Activated B cell treated with CpG ODN at 0.5 μM for 24 hours (primary cell): ENCODE measurements at regions not wholly inside any gene's neighbourhood (a gene's known extent, or its start where the extent isn't known, plus 50 kb on each side); places are given as distances from the start of the nearest gene placed in this dataset.

Source experiments
- ATAC-seq: fragments of 200-7000 bp; cut with Tn5 transposase; one replicate; pipeline ENCODE4 v1.10.0; 2021; ENCODE audit warnings: low read depth, mild to moderate bottlenecking, moderate library complexity
- CTCF ChIA-PET: fragments of 350-600 bp; sonication (Branson Sonifier 250); formaldehyde crosslinking; loops from one replicate; lab custom pipeline; 2021; ENCODE audit warnings: antibody characterized with exemption; lab: Charles Lee
- POLR2A ChIA-PET: fragments of 350-600 bp; sonication (Branson Sonifier 250); formaldehyde crosslinking; loops from one replicate; lab custom pipeline; 2021; ENCODE audit warnings: antibody characterized with exemption; lab: Charles Lee
- DNase-seq: peaks from one replicate; pipeline ENCODE4 v3.0.0; 2022
- H3K27ac Mint-ChIP-seq: one replicate; pipeline ENCODE4 v1.8.0; 2020; ENCODE audit warnings: mixed read lengths
- H3K27me3 Mint-ChIP-seq: one replicate; pipeline ENCODE4 v1.8.0; 2021; ENCODE audit warnings: mixed read lengths
- H3K36me3 Mint-ChIP-seq: one replicate; pipeline ENCODE4 v1.8.0; 2021; ENCODE audit warnings: low read depth, mixed read lengths
- H3K4me1 Mint-ChIP-seq: one replicate; pipeline ENCODE4 v1.8.0; 2021; ENCODE audit warnings: mixed read lengths
- H3K4me3 Mint-ChIP-seq: one replicate; pipeline ENCODE4 v1.8.0; 2020; ENCODE audit warnings: mild to moderate bottlenecking, mixed read lengths
- H3K9me3 Mint-ChIP-seq: one replicate; pipeline ENCODE4 v1.8.0; 2020; ENCODE audit warnings: mixed read lengths
- CTCF ChIP-seq: fragments of 200-600 bp; IDR thresholded peaks from one replicate; pipeline ENCODE4 v1.8.0; 2022; ENCODE audit warnings: antibody characterized with exemption, mild to moderate bottlenecking
- intact Hi-C: fragments of 100-400 bp; cut with micrococcal nuclease; formaldehyde crosslinking; loops from one replicate; pipeline ENCODE4 v1.15.1; 2024

- intact Hi-C loops: no loop called here
- no peaks in the 10 kb centered on the region for H3K4me1 Mint-ChIP-seq
- DNase-seq: no peak
- ChIA-PET POLR2A (no interaction called here), CTCF (no interaction called here)
- H3K4me3 Mint-ChIP-seq: no peak overlapping the region
- no peaks in the 10 kb centered on the region for H3K27me3 Mint-ChIP-seq
- H3K27ac Mint-ChIP-seq: no peak overlapping the region
- no peak for TF ChIP-seq CTCF
- H3K36me3 Mint-ChIP-seq: no peaks in the 10 kb centered on the region
- H3K9me3 Mint-ChIP-seq: peaks cover 10% of the 10 kb centered on the region
- ATAC-seq: no peak
Observed at GRCh38 chr7:85866540-85866939, 679.7 kb upstream of the SEMA3D start.

GRCh38 chr7:85851571-85852193 is 664.8 kb upstream of the SEMA3D start:
- H3K4me1 Mint-ChIP-seq: no peaks in the 10 kb centered on the region
- intact Hi-C loops: no loop called here
- no peak overlapping the region for H3K27ac Mint-ChIP-seq
- no peaks in the 10 kb centered on the region for H3K9me3 Mint-ChIP-seq
- ChIA-PET CTCF (no interaction called here), POLR2A (no interaction called here)
- TF ChIP-seq CTCF: no peak
- no peak for ATAC-seq
- H3K4me3 Mint-ChIP-seq: no peak overlapping the region
- no peaks in the 10 kb centered on the region for H3K36me3 Mint-ChIP-seq
- no peak for DNase-seq
- H3K27me3 Mint-ChIP-seq: no peaks in the 10 kb centered on the region

GRCh38 chr7:85850381-85850780 is 663.5 kb upstream of the SEMA3D start:
- no peaks in the 10 kb centered on the region for H3K27me3 Mint-ChIP-seq
- ATAC-seq: no peak
- intact Hi-C loops: no loop called here
- no peak for TF ChIP-seq CTCF
- H3K4me1 Mint-ChIP-seq: no peaks in the 10 kb centered on the region
- H3K27ac Mint-ChIP-seq: no peak overlapping the region
- H3K4me3 Mint-ChIP-seq: no peak overlapping the region
- no peaks in the 10 kb centered on the region for H3K36me3 Mint-ChIP-seq
- POLR2A ChIA-PET: no interaction called here
- no peaks in the 10 kb centered on the region for H3K9me3 Mint-ChIP-seq
- no peak for DNase-seq
- CTCF ChIA-PET: interaction anchor here (1.1 kb wide), 1 partner anchor 1913 kb away, joined by 3 read pairs; no protein-coding TSS in a partner anchor

GRCh38 chr7:85840554-85840953 is 653.7 kb upstream of the SEMA3D start:
- H3K27ac Mint-ChIP-seq: no peak overlapping the region
- intact Hi-C loops: no loop called here

GRCh38 chr7:85833066-85833465 is 646.2 kb upstream of the SEMA3D start:
- intact Hi-C loops: no loop called here
- H3K4me3 Mint-ChIP-seq: no peak overlapping the region

More at GRCh38 chr7:85840554-85840953, 653.7 kb upstream of the SEMA3D start:
- POLR2A ChIA-PET: no interaction called here
- Mint-ChIP-seq H3K27me3 (no peaks in the 10 kb centered on the region), H3K4me1 (no peaks in the 10 kb centered on the region), H3K36me3 (no peaks in the 10 kb centered on the region), H3K4me3 (no peak overlapping the region), H3K9me3 (peaks cover 4% of the 10 kb centered on the region)
- no peak for TF ChIP-seq CTCF
- CTCF ChIA-PET: no interaction called here
- DNase-seq (no peak), ATAC-seq (no peak)

More at GRCh38 chr7:85833066-85833465, 646.2 kb upstream of the SEMA3D start:
- H3K36me3 Mint-ChIP-seq: no peaks in the 10 kb centered on the region
- CTCF ChIA-PET: no interaction called here
- no peaks in the 10 kb centered on the region for H3K4me1 Mint-ChIP-seq
- H3K9me3 Mint-ChIP-seq: no peaks in the 10 kb centered on the region
- ATAC-seq (no peak), DNase-seq (no peak)
- TF ChIP-seq CTCF: no peak
- POLR2A ChIA-PET: no interaction called here
- no peaks in the 10 kb centered on the region for H3K27me3 Mint-ChIP-seq
- no peak overlapping the region for H3K27ac Mint-ChIP-seq
